Testis (tissue), 2 donors: ENCODE measurements at regions not wholly inside any gene's neighbourhood (a gene's known extent, or its start where the extent isn't known, plus 50 kb on each side); places are given as distances from the start of the nearest gene placed in this dataset.
A peak's percentile ranks its signal among the peaks of the same experiment; 100 is the strongest.

Source experiments
- DNase-seq: peaks from one replicate; pipeline ENCODE4 v3.0.0-alpha.2; 2019
- H3K27ac ChIP-seq, 2 donors: fragments of 200-600 bp; sonication (generic); one replicate each; pipeline ENCODE4 v1.5.1; 2019
- H3K27me3 ChIP-seq: fragments of 200-600 bp; sonication (generic); one replicate; pipeline ENCODE4 v1.5.1; 2019
- H3K36me3 ChIP-seq: fragments of 200-600 bp; sonication (generic); one replicate; pipeline ENCODE4 v1.5.1; 2017; ENCODE audit warnings: low read depth; ENCODE audit errors: missing control alignments
- H3K4me1 ChIP-seq: fragments of 200-600 bp; sonication (generic); one replicate; pipeline ENCODE4 v1.5.1; 2019
- H3K4me3 ChIP-seq, 2 donors: fragments of 200-600 bp; sonication (generic); one replicate each; pipeline ENCODE4 v1.5.1; 2017 to 2019
- H3K9me3 ChIP-seq: fragments of 200-600 bp; sonication (generic); one replicate; pipeline ENCODE4 v1.5.1; 2017
- POLR2A ChIP-seq: fragments of 450-650 bp; IDR thresholded peaks from one replicate; pipeline ENCODE4 v1.6.1; 2017; ENCODE audit warnings: antibody characterized with exemption, mild to moderate bottlenecking, moderate library complexity
- WGBS, 2 donors: methylation state at CpG; one replicate each; pipeline ENCODE4 v1.1.5; 2018; 5-methylcytosine and 5-hydroxymethylcytosine counted together
- intact Hi-C: fragments of 100-400 bp; cut with DNase I; formaldehyde crosslinking; loops from one replicate; pipeline ENCODE4 v1.15.1; 2023; ENCODE audit warnings: low total_unique reads
- TF ChIP-seq, protein P1 (sequence below), 3 experiments: fragments of 450-650 bp in 2 of 3; fragments of 200-600 bp in 1 of 3; sonication (generic) in 1 of 3; IDR thresholded peaks; one replicate each; pipeline ENCODE4 v1.5.1; 2016 to 2019; ENCODE audit warnings: antibody characterized with exemption in 3 of 3, mild to moderate bottlenecking in 2 of 3, moderate library complexity in 1 of 3

DNA sequence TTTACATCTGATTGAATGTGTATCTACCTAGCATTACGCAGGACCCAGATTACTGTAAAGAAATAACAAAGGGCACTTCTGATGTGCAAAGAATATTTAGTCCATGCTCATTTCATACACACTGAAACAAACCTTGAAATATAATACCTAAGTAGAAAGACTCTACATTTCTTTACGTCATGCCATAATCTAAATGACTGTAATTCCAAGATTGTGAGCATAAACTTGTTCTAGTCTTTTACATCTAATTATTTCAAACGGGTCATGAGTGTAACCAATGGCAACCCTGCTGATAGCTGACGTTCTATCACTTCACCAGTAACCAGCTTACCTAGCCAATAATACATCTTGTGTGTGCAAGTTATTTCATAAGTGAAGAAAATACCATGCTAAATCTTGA is 433.8 kb downstream of the PRKD1 start:
- intact Hi-C loops = no loop called here
- no peak for TF ChIP-seq POLR2A
- TF ChIP-seq, protein P1, sequence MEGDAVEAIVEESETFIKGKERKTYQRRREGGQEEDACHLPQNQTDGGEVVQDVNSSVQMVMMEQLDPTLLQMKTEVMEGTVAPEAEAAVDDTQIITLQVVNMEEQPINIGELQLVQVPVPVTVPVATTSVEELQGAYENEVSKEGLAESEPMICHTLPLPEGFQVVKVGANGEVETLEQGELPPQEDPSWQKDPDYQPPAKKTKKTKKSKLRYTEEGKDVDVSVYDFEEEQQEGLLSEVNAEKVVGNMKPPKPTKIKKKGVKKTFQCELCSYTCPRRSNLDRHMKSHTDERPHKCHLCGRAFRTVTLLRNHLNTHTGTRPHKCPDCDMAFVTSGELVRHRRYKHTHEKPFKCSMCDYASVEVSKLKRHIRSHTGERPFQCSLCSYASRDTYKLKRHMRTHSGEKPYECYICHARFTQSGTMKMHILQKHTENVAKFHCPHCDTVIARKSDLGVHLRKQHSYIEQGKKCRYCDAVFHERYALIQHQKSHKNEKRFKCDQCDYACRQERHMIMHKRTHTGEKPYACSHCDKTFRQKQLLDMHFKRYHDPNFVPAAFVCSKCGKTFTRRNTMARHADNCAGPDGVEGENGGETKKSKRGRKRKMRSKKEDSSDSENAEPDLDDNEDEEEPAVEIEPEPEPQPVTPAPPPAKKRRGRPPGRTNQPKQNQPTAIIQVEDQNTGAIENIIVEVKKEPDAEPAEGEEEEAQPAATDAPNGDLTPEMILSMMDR (IDR thresholded peaks at IDR 0.05) = no peak
- no peaks in the 10 kb centered on the region for H3K27me3 ChIP-seq
- WGBS, 2 donors = 63 to 65% methylated on average over 4 of the region's 4 CpGs
- H3K4me3 ChIP-seq = no peak overlapping the region
- no peak for DNase-seq
- H3K9me3 ChIP-seq = no peaks in the 10 kb centered on the region
- H3K36me3 ChIP-seq = no peaks in the 10 kb centered on the region
- no peak overlapping the region for H3K27ac ChIP-seq
- no peaks in the 10 kb centered on the region for H3K4me1 ChIP-seq

DNA sequence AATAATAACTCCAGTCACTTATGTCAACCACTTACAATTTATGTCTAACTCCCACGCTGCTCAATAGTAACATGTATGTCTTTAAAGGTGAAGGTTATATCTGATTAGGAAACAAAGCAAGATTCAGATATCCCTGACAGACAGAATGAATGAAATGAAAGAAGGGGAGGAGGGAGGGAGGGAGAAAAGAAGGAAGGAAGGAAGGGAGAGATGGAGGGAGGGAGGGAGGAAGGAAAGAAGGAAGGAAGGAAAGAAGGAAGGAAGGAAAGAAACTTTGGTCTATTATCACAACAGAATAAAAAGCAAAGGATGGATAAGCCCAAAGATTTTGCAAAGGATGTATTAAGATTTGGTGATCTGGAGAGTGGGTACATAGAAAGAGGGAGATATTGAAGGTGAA is 433.3 kb downstream of the PRKD1 start:
- Histone ChIP-seq H3K27ac (no peak overlapping the region), H3K4me3 (no peak overlapping the region), H3K27me3 (no peaks in the 10 kb centered on the region), H3K9me3 (no peaks in the 10 kb centered on the region), H3K4me1 (no peaks in the 10 kb centered on the region), H3K36me3 (no peaks in the 10 kb centered on the region)
- DNase-seq = no peak
- TF ChIP-seq, protein P1 (IDR thresholded peaks at IDR 0.05) = no peak
- intact Hi-C loops = no loop called here
- 46% methylated on average over 1 of the region's 1 CpG for WGBS, 2 donors

DNA sequence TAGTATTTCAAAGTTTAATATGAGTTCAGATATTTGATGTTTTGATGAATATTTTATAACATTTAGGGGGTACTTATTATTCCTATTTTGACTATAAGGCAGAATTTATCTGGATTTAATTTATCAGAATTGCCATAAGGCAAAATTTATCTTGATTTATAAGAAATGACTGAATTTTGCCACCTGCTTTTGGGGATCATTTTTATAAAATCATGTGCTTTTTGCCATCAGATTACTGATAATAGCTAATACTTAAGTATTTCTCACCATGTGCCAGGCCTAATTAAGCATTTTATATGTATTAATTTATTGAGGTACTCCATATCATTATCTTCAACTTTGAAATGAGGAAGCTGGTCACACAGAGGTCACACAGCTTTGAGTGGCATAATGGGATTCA is 423.7 kb downstream of the PRKD1 start:
- H3K4me3 ChIP-seq = no peak overlapping the region
- intact Hi-C loops = no loop called here
- H3K36me3 ChIP-seq = no peaks in the 10 kb centered on the region
- no peaks in the 10 kb centered on the region for H3K9me3 ChIP-seq
- H3K4me1 ChIP-seq = no peaks in the 10 kb centered on the region
- H3K27me3 ChIP-seq = no peaks in the 10 kb centered on the region
- DNase-seq = no peak
- no peak for TF ChIP-seq POLR2A
- TF ChIP-seq, protein P1 (IDR thresholded peaks at IDR 0.05) = no peak
- H3K27ac ChIP-seq = no peak overlapping the region

DNA sequence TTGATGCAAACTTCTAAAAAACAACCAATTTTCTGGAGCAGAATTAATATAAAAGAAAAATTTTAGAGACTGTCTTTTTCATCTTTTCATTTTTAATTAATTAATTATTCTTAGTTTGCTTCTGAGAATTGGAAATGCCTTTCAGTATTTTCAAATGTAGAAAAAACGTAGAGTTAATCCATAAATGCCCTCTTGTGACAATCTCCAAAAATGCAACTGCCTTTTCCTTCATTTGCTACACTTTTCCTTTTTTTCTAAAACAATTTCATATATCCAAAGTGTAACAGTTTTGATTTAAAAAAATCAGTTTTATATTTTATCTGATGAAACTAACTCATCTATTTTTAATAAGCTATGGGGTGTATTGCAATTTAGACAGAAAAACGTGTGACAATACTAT is 409.3 kb downstream of the PRKD1 start:
- 45 to 49% methylated on average over 2 of the region's 2 CpGs for WGBS, 2 donors
- H3K4me3 ChIP-seq = no peak overlapping the region
- H3K27ac ChIP-seq = no peak overlapping the region
- H3K36me3 ChIP-seq = no peaks in the 10 kb centered on the region
- no peaks in the 10 kb centered on the region for H3K9me3 ChIP-seq
- TF ChIP-seq, protein P1 (IDR thresholded peaks at IDR 0.05) = peak in 1 of 3 experiments; percentile 17
- no peak for TF ChIP-seq POLR2A
- no peaks in the 10 kb centered on the region for H3K27me3 ChIP-seq
- no peak for DNase-seq
- intact Hi-C loops = no loop called here
- H3K4me1 ChIP-seq = no peaks in the 10 kb centered on the region

DNA sequence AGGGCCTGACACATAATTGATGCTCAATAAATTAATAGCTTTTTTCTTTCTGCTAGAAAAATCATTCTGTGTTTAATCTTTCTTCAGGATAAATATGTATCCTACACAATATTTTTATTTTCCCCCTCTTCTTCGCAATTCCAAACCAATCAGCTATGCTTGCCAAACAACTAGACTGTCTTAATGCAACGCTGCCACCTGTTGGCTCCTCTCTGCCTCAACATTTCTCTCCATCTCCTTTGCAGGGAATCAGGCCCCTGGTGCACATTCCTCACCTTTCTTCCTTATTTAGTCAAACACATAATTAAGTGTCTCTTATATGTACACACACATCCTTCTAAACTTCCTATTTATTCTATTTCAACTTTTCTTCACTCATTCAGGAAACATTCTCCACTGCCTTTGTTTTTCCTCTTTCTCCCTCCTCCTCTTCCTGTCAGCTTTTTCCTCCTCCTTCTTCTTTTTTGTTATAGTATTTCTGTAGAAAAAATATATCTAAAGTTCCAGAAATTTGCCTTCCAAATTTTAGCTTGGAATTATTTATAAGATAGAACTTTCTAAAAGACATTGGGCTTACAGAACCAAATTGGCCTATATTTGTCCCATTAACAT is 406.0 kb downstream of the PRKD1 start:
- Histone ChIP-seq H3K27me3 (no peaks in the 10 kb centered on the region), H3K27ac (no peak overlapping the region), H3K36me3 (no peaks in the 10 kb centered on the region), H3K9me3 (no peaks in the 10 kb centered on the region), H3K4me1 (no peaks in the 10 kb centered on the region), H3K4me3 (no peak overlapping the region)
- TF ChIP-seq, protein P1 (IDR thresholded peaks at IDR 0.05) = peak in 1 of 3 experiments; percentile 12
- TF ChIP-seq POLR2A = no peak
- peak; percentile 37 for DNase-seq
- intact Hi-C loops = no loop called here
- WGBS, 2 donors = 53 to 55% methylated on average over 2 of the region's 2 CpGs
